ENCODE measurements at regions not wholly inside any gene's neighbourhood (a gene's known extent, or its start where the extent isn't known, plus 50 kb on each side); places are given as distances from the start of the nearest gene placed in this dataset.

GRCh38 chr3:61311044-61311443 lies 59.8 kb upstream of the FHIT start:
- H3K9me3 ChIP-seq = no peaks in the 10 kb centered on the region
- no peak for TF ChIP-seq EP300 (IDR thresholded peaks at IDR 0.05; ENCODE audit: low read depth)
- TF ChIP-seq POLR2A (IDR thresholded peaks at IDR 0.05) = no peak
- TF ChIP-seq POLR2AphosphoS5 (IDR thresholded peaks at IDR 0.05) = no peak
- TF ChIP-seq CTCF (IDR thresholded peaks at IDR 0.05) = no peak
- H3K4me1 ChIP-seq = no peaks in the 10 kb centered on the region
- 70 to 94% methylated on average over 2 of the region's 2 CpGs for WGBS, 2 donors (ENCODE audit: low coverage in 1 of 2)
- in situ Hi-C loops (cut with MboI; ENCODE audit: low pct_ligation_motif_present in 1 of 4, low pct_unique_long_range_greater_than_20kb in 1 of 4, low sequenced_read_pairs in 3 of 4) = no loop called here
- intact Hi-C loops (cut with DNase I; ENCODE audit: low total_unique reads) = no loop called here
- H3K27me3 ChIP-seq = no peaks in the 10 kb centered on the region
- H3K27ac ChIP-seq = no peak overlapping the region
- no peak overlapping the region for H3K4me3 ChIP-seq
- DNase-seq = no peak
- H3K36me3 ChIP-seq = no peaks in the 10 kb centered on the region

- WGBS, 2 donors (ENCODE audit: low coverage in 1 of 2) = 29 to 40% methylated on average over 1 to 3 of the region's 3 CpGs
- in situ Hi-C loops (cut with MboI; ENCODE audit: low pct_ligation_motif_present in 1 of 4, low pct_unique_long_range_greater_than_20kb in 1 of 4, low sequenced_read_pairs in 3 of 4) (no loop called here), intact Hi-C loops (cut with DNase I; ENCODE audit: low total_unique reads) (no loop called here)
- no peak overlapping the region for H3K27ac ChIP-seq
- H3K4me1 ChIP-seq = no peaks in the 10 kb centered on the region
- no peaks in the 10 kb centered on the region for H3K27me3 ChIP-seq
- TF ChIP-seq EP300 (IDR thresholded peaks at IDR 0.05; ENCODE audit: low read depth) (no peak), CTCF (IDR thresholded peaks at IDR 0.05) (no peak), POLR2AphosphoS5 (IDR thresholded peaks at IDR 0.05) (no peak), POLR2A (IDR thresholded peaks at IDR 0.05) (no peak)
- no peak for DNase-seq
- H3K4me3 ChIP-seq = no peak overlapping the region
- H3K36me3 ChIP-seq = no peaks in the 10 kb centered on the region
- H3K9me3 ChIP-seq = no peaks in the 10 kb centered on the region
Observed at GRCh38 chr3:61315871-61316270, 64.6 kb upstream of the FHIT start.

- Histone ChIP-seq H3K27ac (no peak overlapping the region), H3K36me3 (no peaks in the 10 kb centered on the region), H3K4me1 (no peaks in the 10 kb centered on the region), H3K9me3 (no peaks in the 10 kb centered on the region), H3K4me3 (no peak overlapping the region), H3K27me3 (no peaks in the 10 kb centered on the region)
- DNase-seq = no peak
- TF ChIP-seq POLR2AphosphoS5 (IDR thresholded peaks at IDR 0.05) (no peak), EP300 (IDR thresholded peaks at IDR 0.05; ENCODE audit: low read depth) (no peak), POLR2A (IDR thresholded peaks at IDR 0.05) (no peak), CTCF (IDR thresholded peaks at IDR 0.05) (no peak)
- WGBS, 2 donors (ENCODE audit: low coverage in 1 of 2) = 48 to 52% methylated on average over 2 to 3 of the region's 3 CpGs
- in situ Hi-C loops (cut with MboI; ENCODE audit: low pct_ligation_motif_present in 1 of 4, low pct_unique_long_range_greater_than_20kb in 1 of 4, low sequenced_read_pairs in 3 of 4) (no loop called here), intact Hi-C loops (cut with DNase I; ENCODE audit: low total_unique reads) (no loop called here)
Observed at GRCh38 chr3:61323094-61323493, 71.8 kb upstream of the FHIT start.

GRCh38 chr3:61331929-61332552 lies 80.8 kb upstream of the FHIT start:
- intact Hi-C loops (cut with DNase I; ENCODE audit: low total_unique reads) = no loop called here
- no peak for DNase-seq
- TF ChIP-seq CTCF (IDR thresholded peaks at IDR 0.05) (no peak), EP300 (IDR thresholded peaks at IDR 0.05; ENCODE audit: low read depth) (no peak), POLR2A (IDR thresholded peaks at IDR 0.05) (no peak), POLR2AphosphoS5 (IDR thresholded peaks at IDR 0.05) (no peak)
- no peak overlapping the region for H3K4me3 ChIP-seq
- WGBS, 2 donors (ENCODE audit: low coverage in 1 of 2) = 88 to 95% methylated on average over 4 to 5 of the region's 5 CpGs
- no peaks in the 10 kb centered on the region for H3K9me3 ChIP-seq
- H3K4me1 ChIP-seq = no peaks in the 10 kb centered on the region
- in situ Hi-C loops (cut with MboI; ENCODE audit: low pct_ligation_motif_present in 1 of 4, low pct_unique_long_range_greater_than_20kb in 1 of 4, low sequenced_read_pairs in 3 of 4) = no loop called here
- H3K36me3 ChIP-seq = no peaks in the 10 kb centered on the region
- H3K27ac ChIP-seq = no peak overlapping the region
- no peaks in the 10 kb centered on the region for H3K27me3 ChIP-seq

Measured in transverse colon (tissue), 4 donors.